ENCODE measurements at regions not wholly inside any gene's neighbourhood (a gene's known extent, or its start where the extent isn't known, plus 50 kb on each side); places are given as distances from the start of the nearest gene placed in this dataset.

GRCh38 chrX:39453889-39454621 is 643.7 kb downstream of the BCOR start:
- Histone ChIP-seq H3K9ac (ENCODE audit: low read length) (no peak overlapping the region), H3K4me1 (ENCODE audit: insufficient read depth, low read length) (no peaks in the 10 kb centered on the region), H3K27me3 (ENCODE audit: low read length) (0 out of 2 replicates have a peak, but pooled peaks cover 5% of the 10 kb centered on the region), H3K79me2 (ENCODE audit: low read length) (no peaks in the 10 kb centered on the region), H3K9me3 (ENCODE audit: low read length) (no peaks in the 10 kb centered on the region), H3K9me2 (replicated peaks; ENCODE audit: low read length) (no peaks in the 10 kb centered on the region), H3K4me2 (ENCODE audit: low read length) (no peak overlapping the region), H4K20me1 (ENCODE audit: low read length) (no peaks in the 10 kb centered on the region), H3K36me3 (ENCODE audit: low read depth, low read length) (no peaks in the 10 kb centered on the region), H3K27ac (ENCODE audit: low read length) (no peak overlapping the region), H3F3A (ENCODE audit: low read length, unreplicated experiment) (no peaks in the 10 kb centered on the region), H3K4me3 (ENCODE audit: low read length) (no peak overlapping the region), H2AFZ (ENCODE audit: low read length) (no peak overlapping the region)
- no TSS peak for BruUV-seq (replicated peaks)
- intact Hi-C loops (cut with micrococcal nuclease), result no loop called here
- DNase-seq, result no peak
- ChIA-PET CTCF (no interaction called here), POLR2A (ENCODE audit: unreplicated experiment) (no interaction called here)
- TF ChIP-seq EZH2 (IDR thresholded peaks at IDR 0.05; ENCODE audit: low read length, unreplicated experiment) (no peak), CTCF (conservative IDR thresholded peaks at IDR 0.05; ENCODE audit: low read depth, low read length) (no peak), EZH2phosphoT487 (IDR thresholded peaks at IDR 0.05; ENCODE audit: borderline replicate concordance, low read length) (no peak)
- no peak for ATAC-seq

- H3K4me1 ChIP-seq (ENCODE audit: insufficient read depth, low read length), result no peaks in the 10 kb centered on the region
- no peaks in the 10 kb centered on the region for H3K9me2 ChIP-seq (replicated peaks; ENCODE audit: low read length)
- no peaks in the 10 kb centered on the region for H3F3A ChIP-seq (ENCODE audit: low read length, unreplicated experiment)
- H3K36me3 ChIP-seq (ENCODE audit: low read depth, low read length), result no peaks in the 10 kb centered on the region
- BruUV-seq (replicated peaks), result no TSS peak
- ChIA-PET POLR2A (ENCODE audit: unreplicated experiment) (no interaction called here), CTCF (no interaction called here)
- H3K4me2 ChIP-seq (ENCODE audit: low read length), result no peak overlapping the region
- H3K27me3 ChIP-seq (ENCODE audit: low read length), result 0 out of 2 replicates have a peak, but pooled peaks cover 5% of the 10 kb centered on the region
- DNase-seq (no peak), ATAC-seq (no peak)
- H3K9ac ChIP-seq (ENCODE audit: low read length), result no peak overlapping the region
- no peak overlapping the region for H2AFZ ChIP-seq (ENCODE audit: low read length)
- intact Hi-C loops (cut with micrococcal nuclease), result no loop called here
- no peaks in the 10 kb centered on the region for H3K79me2 ChIP-seq (ENCODE audit: low read length)
- no peaks in the 10 kb centered on the region for H4K20me1 ChIP-seq (ENCODE audit: low read length)
- no peak overlapping the region for H3K27ac ChIP-seq (ENCODE audit: low read length)
- no peak overlapping the region for H3K4me3 ChIP-seq (ENCODE audit: low read length)
- no peaks in the 10 kb centered on the region for H3K9me3 ChIP-seq (ENCODE audit: low read length)
- no peak for TF ChIP-seq EZH2 (IDR thresholded peaks at IDR 0.05; ENCODE audit: low read length, unreplicated experiment)
- TF ChIP-seq CTCF (conservative IDR thresholded peaks at IDR 0.05; ENCODE audit: low read depth, low read length), result no peak
- no peak for TF ChIP-seq EZH2phosphoT487 (IDR thresholded peaks at IDR 0.05; ENCODE audit: borderline replicate concordance, low read length)
Observed at GRCh38 chrX:39456894-39457604, 640.7 kb downstream of the BCOR start.

- no peak for ATAC-seq
- no peaks in the 10 kb centered on the region for H3K9me2 ChIP-seq (replicated peaks; ENCODE audit: low read length)
- H3K9me3 ChIP-seq (ENCODE audit: low read length), result no peaks in the 10 kb centered on the region
- TF ChIP-seq CTCF (conservative IDR thresholded peaks at IDR 0.05; ENCODE audit: low read depth, low read length) (no peak), EZH2 (IDR thresholded peaks at IDR 0.05; ENCODE audit: low read length, unreplicated experiment) (no peak), EZH2phosphoT487 (IDR thresholded peaks at IDR 0.05; ENCODE audit: borderline replicate concordance, low read length) (no peak)
- DNase-seq, result no peak
- no peaks in the 10 kb centered on the region for H3K4me1 ChIP-seq (ENCODE audit: insufficient read depth, low read length)
- 0 out of 2 replicates have a peak, but pooled peaks cover 5% of the 10 kb centered on the region for H3K27me3 ChIP-seq (ENCODE audit: low read length)
- no peak overlapping the region for H3K27ac ChIP-seq (ENCODE audit: low read length)
- no peaks in the 10 kb centered on the region for H3K36me3 ChIP-seq (ENCODE audit: low read depth, low read length)
- ChIA-PET CTCF (no interaction called here), POLR2A (ENCODE audit: unreplicated experiment) (no interaction called here)
- no peaks in the 10 kb centered on the region for H4K20me1 ChIP-seq (ENCODE audit: low read length)
- intact Hi-C loops (cut with micrococcal nuclease), result no loop called here
- H3K4me2 ChIP-seq (ENCODE audit: low read length), result no peak overlapping the region
- H2AFZ ChIP-seq (ENCODE audit: low read length), result no peak overlapping the region
- H3K79me2 ChIP-seq (ENCODE audit: low read length), result no peaks in the 10 kb centered on the region
- no peak overlapping the region for H3K9ac ChIP-seq (ENCODE audit: low read length)
- no TSS peak for BruUV-seq (replicated peaks)
- H3K4me3 ChIP-seq (ENCODE audit: low read length), result no peak overlapping the region
- H3F3A ChIP-seq (ENCODE audit: low read length, unreplicated experiment), result no peaks in the 10 kb centered on the region
Observed at GRCh38 chrX:39458779-39459178, 639.0 kb downstream of the BCOR start.
